ENCODE measurements at regions not wholly inside any gene's neighbourhood (a gene's known extent, or its start where the extent isn't known, plus 50 kb on each side); places are given as distances from the start of the nearest gene placed in this dataset.

- no peak for TF ChIP-seq LEF1 (IDR thresholded peaks at IDR 0.05; ENCODE audit: borderline replicate concordance)
- no peak for TF ChIP-seq SUZ12 (IDR thresholded peaks at IDR 0.05)
- no peak for TF ChIP-seq ELF4 (IDR thresholded peaks at IDR 0.05)
- TF ChIP-seq BHLHE40 (IDR thresholded peaks at IDR 0.05; ENCODE audit: borderline replicate concordance), result no peak
- no peak for TF ChIP-seq FOXM1 (IDR thresholded peaks at IDR 0.05; ENCODE audit: borderline replicate concordance)
- no peak for DNase-seq (ENCODE audit: extremely low spot score)
- ChIA-PET CTCF (no interaction called here), POLR2A (no interaction called here)
These were observed 159.0 kb upstream of the ZC3H12C start for GRCh38 chr11:109934151-109934550.

GRCh38 chr11:109936661-109937180, 156.5 kb upstream of the ZC3H12C start:
- ChIA-PET CTCF (no interaction called here), POLR2A (no interaction called here)

GRCh38 chr11:109937968-109938367, 155.2 kb upstream of the ZC3H12C start:
- DNase-seq (ENCODE audit: extremely low spot score), result no peak
- ChIA-PET POLR2A (no interaction called here), CTCF (no interaction called here)
- TF ChIP-seq LEF1 (IDR thresholded peaks at IDR 0.05; ENCODE audit: borderline replicate concordance), result no peak
- TF ChIP-seq CTBP1 (IDR thresholded peaks at IDR 0.05; ENCODE audit: borderline replicate concordance), result no peak

More at GRCh38 chr11:109936661-109937180, 156.5 kb upstream of the ZC3H12C start:
- no peak for DNase-seq (ENCODE audit: extremely low spot score)
- TF ChIP-seq, protein P1, sequence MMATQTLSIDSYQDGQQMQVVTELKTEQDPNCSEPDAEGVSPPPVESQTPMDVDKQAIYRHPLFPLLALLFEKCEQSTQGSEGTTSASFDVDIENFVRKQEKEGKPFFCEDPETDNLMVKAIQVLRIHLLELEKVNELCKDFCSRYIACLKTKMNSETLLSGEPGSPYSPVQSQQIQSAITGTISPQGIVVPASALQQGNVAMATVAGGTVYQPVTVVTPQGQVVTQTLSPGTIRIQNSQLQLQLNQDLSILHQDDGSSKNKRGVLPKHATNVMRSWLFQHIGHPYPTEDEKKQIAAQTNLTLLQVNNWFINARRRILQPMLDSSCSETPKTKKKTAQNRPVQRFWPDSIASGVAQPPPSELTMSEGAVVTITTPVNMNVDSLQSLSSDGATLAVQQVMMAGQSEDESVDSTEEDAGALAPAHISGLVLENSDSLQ (IDR thresholded peaks at IDR 0.05), result no peak
- TF ChIP-seq ELF4 (IDR thresholded peaks at IDR 0.05) (no peak), BHLHE40 (IDR thresholded peaks at IDR 0.05; ENCODE audit: borderline replicate concordance) (no peak), TARDBP (IDR thresholded peaks at IDR 0.05) (no peak), FOXA1 (IDR thresholded peaks at IDR 0.05) (no peak)

DNA sequence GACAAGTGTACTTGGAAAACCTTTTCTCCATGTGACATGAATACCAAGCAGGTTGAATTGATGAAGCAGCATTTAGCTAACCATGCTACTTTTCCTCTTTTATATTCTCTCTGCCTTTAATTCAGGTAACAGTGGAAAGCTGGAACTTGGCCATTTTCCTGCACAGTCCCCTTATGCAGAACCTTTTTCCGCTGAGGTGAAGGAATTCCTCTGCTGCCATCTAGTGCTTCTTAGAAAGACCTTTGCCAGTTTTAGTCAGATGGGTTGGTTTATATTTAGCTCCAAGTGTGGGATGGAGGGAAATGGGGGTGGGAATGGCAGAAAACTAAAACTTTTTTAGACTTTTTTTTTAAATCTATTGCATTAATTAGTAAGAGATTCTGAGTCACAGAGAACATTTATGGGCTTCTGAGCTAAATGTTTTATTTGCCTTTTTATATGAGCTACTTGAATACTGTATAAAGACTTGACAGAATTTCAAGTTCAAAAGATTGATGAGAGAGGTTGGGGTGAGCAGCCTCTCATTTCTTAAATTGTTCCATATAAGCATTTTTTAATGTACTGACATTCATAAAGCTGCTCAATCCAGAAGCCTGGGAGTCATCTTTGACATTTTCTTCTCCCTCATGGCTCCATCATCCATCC, 153.9 kb upstream of the ZC3H12C start:
- DNase-seq (ENCODE audit: extremely low spot score), result peak; percentile 52

DNA sequence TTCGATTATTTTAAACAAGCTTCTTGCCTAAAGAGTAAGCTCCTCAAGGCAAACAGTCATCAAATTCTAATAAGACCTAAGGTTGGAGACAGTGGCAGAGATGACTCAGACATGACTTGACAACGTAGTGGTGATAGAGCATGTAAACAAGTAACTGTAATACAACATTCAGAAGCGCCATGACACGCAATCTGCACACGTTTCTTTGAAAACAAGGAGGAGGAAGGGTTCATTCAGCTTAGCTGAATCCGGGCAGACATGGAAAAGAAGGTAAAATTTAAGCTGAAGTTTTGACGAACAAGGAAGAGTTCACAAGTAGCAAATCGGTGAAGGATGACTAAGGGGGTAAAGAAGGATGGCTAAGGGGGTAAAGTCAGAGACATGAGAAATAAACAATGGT, 152.4 kb upstream of the ZC3H12C start:
- DNase-seq (ENCODE audit: extremely low spot score), result no peak
- ChIA-PET CTCF (no interaction called here), POLR2A (no interaction called here)
- TF ChIP-seq ZNF384 (IDR thresholded peaks at IDR 0.05), result no peak
- TF ChIP-seq, protein P1 (IDR thresholded peaks at IDR 0.05), result no peak
- no peak for TF ChIP-seq CTBP1 (IDR thresholded peaks at IDR 0.05; ENCODE audit: borderline replicate concordance)
- TF ChIP-seq TARDBP (IDR thresholded peaks at IDR 0.05), result no peak
- TF ChIP-seq SUZ12 (IDR thresholded peaks at IDR 0.05), result no peak
- TF ChIP-seq ARNT (IDR thresholded peaks at IDR 0.05), result no peak
- no peak for TF ChIP-seq NFRKB (IDR thresholded peaks at IDR 0.05)
- TF ChIP-seq SP1 (IDR thresholded peaks at IDR 0.05), result no peak
- no peak for TF ChIP-seq BHLHE40 (IDR thresholded peaks at IDR 0.05; ENCODE audit: borderline replicate concordance)
- TF ChIP-seq FOXA1 (IDR thresholded peaks at IDR 0.05), result no peak
- no peak for TF ChIP-seq ELF4 (IDR thresholded peaks at IDR 0.05)
- TF ChIP-seq LEF1 (IDR thresholded peaks at IDR 0.05; ENCODE audit: borderline replicate concordance), result no peak
- TF ChIP-seq FOXK2 (IDR thresholded peaks at IDR 0.05), result no peak
- no peak for TF ChIP-seq HDGF (IDR thresholded peaks at IDR 0.05; ENCODE audit: borderline replicate concordance)
- no peak for TF ChIP-seq L3MBTL2 (conservative IDR thresholded peaks at IDR 0.05)
- TF ChIP-seq FOXM1 (IDR thresholded peaks at IDR 0.05; ENCODE audit: borderline replicate concordance), result no peak

More for the DNA sequence above, 153.9 kb upstream of the ZC3H12C start:
- TF ChIP-seq ELF4 (IDR thresholded peaks at IDR 0.05) (no peak), SUZ12 (IDR thresholded peaks at IDR 0.05) (no peak), TARDBP (IDR thresholded peaks at IDR 0.05) (no peak), FOXA1 (IDR thresholded peaks at IDR 0.05) (no peak), L3MBTL2 (conservative IDR thresholded peaks at IDR 0.05) (no peak), LEF1 (IDR thresholded peaks at IDR 0.05; ENCODE audit: borderline replicate concordance) (no peak), FOXM1 (IDR thresholded peaks at IDR 0.05; ENCODE audit: borderline replicate concordance) (no peak), ZNF384 (IDR thresholded peaks at IDR 0.05) (no peak), NFRKB (IDR thresholded peaks at IDR 0.05) (no peak), HDGF (IDR thresholded peaks at IDR 0.05; ENCODE audit: borderline replicate concordance) (no peak), SP1 (IDR thresholded peaks at IDR 0.05) (no peak), CTBP1 (IDR thresholded peaks at IDR 0.05; ENCODE audit: borderline replicate concordance) (no peak), FOXK2 (IDR thresholded peaks at IDR 0.05) (no peak), BHLHE40 (IDR thresholded peaks at IDR 0.05; ENCODE audit: borderline replicate concordance) (no peak), ARNT (IDR thresholded peaks at IDR 0.05) (no peak)
- TF ChIP-seq, protein P1 (IDR thresholded peaks at IDR 0.05), result no peak
- ChIA-PET CTCF (interaction anchor here (0.6 to 1.4 kb wide), 5 partner anchors 76 to 510 kb away, joined by 3 to 9 read pairs (median 5); no protein-coding TSS in a partner anchor), POLR2A (no interaction called here)

DNA sequence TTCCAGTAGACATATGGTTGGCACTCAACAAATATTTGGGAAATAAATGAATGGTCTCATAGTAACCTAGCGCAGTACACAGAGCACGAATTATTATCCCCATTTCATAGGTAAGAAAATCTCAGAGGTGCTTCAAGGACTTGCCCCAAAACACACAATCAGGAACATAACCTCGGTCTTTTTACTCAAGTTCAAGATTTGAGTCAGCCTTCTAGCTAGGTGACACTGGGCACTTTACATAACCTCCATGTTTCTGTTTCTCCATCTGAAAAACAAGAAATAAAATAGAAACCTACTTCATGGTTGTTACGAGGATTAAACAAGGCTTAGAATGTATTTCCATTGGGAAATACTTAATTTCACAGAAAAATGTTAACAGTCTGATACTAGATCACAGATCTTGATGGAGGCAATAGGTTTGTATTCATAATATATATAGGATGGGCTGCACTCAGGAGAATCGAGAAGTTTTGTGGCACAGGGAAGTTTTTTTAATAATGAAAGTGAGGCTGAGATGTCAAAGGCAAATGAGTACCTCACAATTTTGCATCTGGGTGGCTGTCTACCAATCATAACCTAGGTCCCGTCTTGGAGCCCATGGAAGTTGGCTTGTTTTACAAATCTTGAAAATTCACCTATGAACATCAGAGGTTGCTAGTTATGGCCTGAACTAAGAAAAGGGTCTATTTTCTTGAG, 147.4 kb upstream of the ZC3H12C start:
- ChIA-PET POLR2A (no interaction called here), CTCF (no interaction called here)
- no peak for DNase-seq (ENCODE audit: extremely low spot score)
- no peak for TF ChIP-seq FOXK2 (IDR thresholded peaks at IDR 0.05)
- no peak for TF ChIP-seq CTBP1 (IDR thresholded peaks at IDR 0.05; ENCODE audit: borderline replicate concordance)
- no peak for TF ChIP-seq ARNT (IDR thresholded peaks at IDR 0.05)
- no peak for TF ChIP-seq ELF4 (IDR thresholded peaks at IDR 0.05)
- TF ChIP-seq BHLHE40 (IDR thresholded peaks at IDR 0.05; ENCODE audit: borderline replicate concordance), result no peak
- TF ChIP-seq SUZ12 (IDR thresholded peaks at IDR 0.05), result no peak
